IMR-90 (cell line): ENCODE measurements at regions not wholly inside any gene's neighbourhood (a gene's known extent, or its start where the extent isn't known, plus 50 kb on each side); places are given as distances from the start of the nearest gene placed in this dataset.

ENCODE experiments used
- ATAC-seq: fragments of 200-7000 bp; cut with Tn5 transposase; 2 replicates; pipeline ENCODE4 v1.9.1; 2020; ENCODE audit warnings: low read depth, mild to moderate bottlenecking, moderate library complexity
- BruUV-seq: library from RNA; stranded (reverse); fragments of 400-500 nt; replicated peaks from 2 replicates; lab custom pipeline; 2021; lab: Mats Ljungman, UMichigan
- CTCF ChIA-PET: fragments of 300-600 bp; formaldehyde crosslinking; extraction: SDS; loops from one replicate; lab custom pipeline; 2021; ENCODE audit warnings: antibody characterized with exemption; lab: Yijun Ruan, JAX
- POLR2A ChIA-PET: fragments of 300-600 bp; sonication (Branson Sonifier 250); formaldehyde crosslinking; loops from one replicate; lab custom pipeline; 2022; ENCODE audit warnings: antibody characterized with exemption; ENCODE audit not compliant: unreplicated experiment; lab: Charles Lee
- DNase-seq: peaks from one replicate; pipeline ENCODE4 v3.0.0; 2013
- H2AFZ ChIP-seq: replicated peaks from 2 replicates; pipeline ENCODE3; 2013; ENCODE audit warnings: low read length, mild to moderate bottlenecking; ENCODE audit not compliant: poor library complexity
- H2AK5ac ChIP-seq: 2 replicates; pipeline ENCODE4 v1.6.1; 2013; ENCODE audit warnings: low read depth, low read length, inconsistent platforms
- H2AK9ac ChIP-seq: replicated peaks from 2 replicates; pipeline ENCODE3; 2013; ENCODE audit warnings: mild to moderate bottlenecking, low read depth, low read length, moderate library complexity; ENCODE audit not compliant: poor library complexity
- H2BK120ac ChIP-seq: 2 replicates; pipeline ENCODE4 v1.6.1; 2013; ENCODE audit warnings: low read depth, low read length, inconsistent platforms
- H2BK15ac ChIP-seq: 3 replicates; pipeline ENCODE4 v1.6.1; 2013; ENCODE audit warnings: low read depth, low read length, inconsistent platforms
- H2BK20ac ChIP-seq: 2 replicates; pipeline ENCODE4 v1.6.1; 2013; ENCODE audit warnings: low read depth, mild to moderate bottlenecking, inconsistent platforms, low read length, moderate library complexity
- H2BK5ac ChIP-seq: 2 replicates; pipeline ENCODE4 v1.6.1; 2013; ENCODE audit warnings: mild to moderate bottlenecking, low read depth, low read length, inconsistent platforms; ENCODE audit not compliant: poor library complexity, severe bottlenecking
- H3K14ac ChIP-seq: replicated peaks from 2 replicates; pipeline ENCODE4 v1.6.1; 2013; ENCODE audit warnings: low read depth, low read length, inconsistent platforms
- H3K18ac ChIP-seq: 2 replicates; pipeline ENCODE4 v1.6.1; 2013; ENCODE audit warnings: low read depth, low read length, control low read depth
- H3K23ac ChIP-seq: 2 replicates; pipeline ENCODE4 v1.6.1; 2013; ENCODE audit warnings: low read depth, low read length, inconsistent platforms
- H3K27ac ChIP-seq: 2 replicates; pipeline ENCODE4 v1.5.1; 2013; ENCODE audit warnings: mild to moderate bottlenecking, control low read depth, low read length; ENCODE audit not compliant: insufficient read depth
- H3K27me3 ChIP-seq: 2 replicates; pipeline ENCODE4 v1.6.1; 2013; ENCODE audit warnings: low read length; ENCODE audit not compliant: control insufficient read depth, insufficient read depth
- H3K36me3 ChIP-seq: 2 replicates; pipeline ENCODE4 v1.6.1; 2013; ENCODE audit warnings: low read length, mixed read lengths; ENCODE audit not compliant: control insufficient read depth, insufficient read depth
- H3K4ac ChIP-seq: 2 replicates; pipeline ENCODE4 v1.6.1; 2013; ENCODE audit warnings: low read depth, low read length, inconsistent platforms
- H3K4me1 ChIP-seq: 2 replicates; pipeline ENCODE4 v1.6.1; 2013; ENCODE audit warnings: low read length, mixed read lengths; ENCODE audit not compliant: control insufficient read depth, insufficient read depth
- H3K4me2 ChIP-seq: 2 replicates; pipeline ENCODE4 v1.6.1; 2013; ENCODE audit warnings: low read depth, mild to moderate bottlenecking, control low read depth, low read length, moderate library complexity
- H3K4me3 ChIP-seq: 2 replicates; pipeline ENCODE4 v1.5.1; 2013; ENCODE audit warnings: low read depth, mild to moderate bottlenecking, control low read depth, low read length, moderate library complexity; ENCODE audit not compliant: insufficient read depth
- H3K56ac ChIP-seq: 2 replicates; pipeline ENCODE4 v1.6.1; 2013; ENCODE audit warnings: low read length, inconsistent platforms; ENCODE audit not compliant: insufficient read depth; ENCODE audit errors: extremely low read depth
- H3K79me1 ChIP-seq, 2 experiments: 2 replicates each; pipeline ENCODE4 v1.6.1; 2013; ENCODE audit warnings: low read length in 2 of 2, inconsistent platforms in 1 of 2, low read depth in 1 of 2
- H3K9ac ChIP-seq: 2 replicates; pipeline ENCODE4 v1.6.1; 2013; ENCODE audit warnings: low read depth, low read length, control low read depth
- H3K9me1 ChIP-seq: 2 replicates; pipeline ENCODE4 v1.6.1; 2013; ENCODE audit warnings: low read length, inconsistent platforms; ENCODE audit not compliant: insufficient read depth
- H3K9me3 ChIP-seq: 2 replicates; pipeline ENCODE4 v1.6.1; 2013; ENCODE audit warnings: low read length; ENCODE audit not compliant: control insufficient read depth, insufficient read depth
- H4K20me1 ChIP-seq: 2 replicates; pipeline ENCODE4 v1.6.1; 2013; ENCODE audit warnings: low read length, inconsistent platforms; ENCODE audit not compliant: insufficient read depth
- H4K5ac ChIP-seq: 2 replicates; pipeline ENCODE4 v1.6.1; 2013; ENCODE audit warnings: mild to moderate bottlenecking, low read depth, low read length, control low read depth
- H4K8ac ChIP-seq, 2 experiments: 2 replicates each; pipeline ENCODE4 v1.6.1; 2013; ENCODE audit warnings: low read depth in 2 of 2, low read length in 2 of 2, control low read depth in 1 of 2, inconsistent platforms in 1 of 2
- H4K91ac ChIP-seq: 2 replicates; pipeline ENCODE4 v1.6.1; 2013; ENCODE audit warnings: low read depth, low read length, inconsistent platforms; ENCODE audit not compliant: insufficient read depth
- BHLHE40 ChIP-seq: fragments of 150-350 bp; IDR thresholded peaks from 2 replicates; pipeline ENCODE4 v1.6.1; 2016; ENCODE audit warnings: mild to moderate bottlenecking, low read depth, low read length
- CEBPB ChIP-seq: IDR thresholded peaks from 2 replicates; pipeline ENCODE4 v1.6.1; 2012; ENCODE audit warnings: low read depth, low read length, improper control_type of control experiment
- CHD1 ChIP-seq: IDR thresholded peaks from 2 replicates; pipeline ENCODE4 v1.6.1; 2012; ENCODE audit warnings: low read depth, low read length, improper control_type of control experiment
- FOS ChIP-seq: fragments of 150-350 bp; IDR thresholded peaks from 2 replicates; pipeline ENCODE4 v1.6.1; 2016; ENCODE audit warnings: low read depth, low read length
- MAFK ChIP-seq: IDR thresholded peaks from 2 replicates; pipeline ENCODE4 v1.6.1; 2012; ENCODE audit warnings: low read depth, low read length, improper control_type of control experiment
- MAZ ChIP-seq: IDR thresholded peaks from 2 replicates; pipeline ENCODE4 v1.6.1; 2012; ENCODE audit warnings: low read depth, mild to moderate bottlenecking, low read length, improper control_type of control experiment, moderate library complexity, borderline replicate concordance
- MXI1 ChIP-seq: IDR thresholded peaks from 2 replicates; pipeline ENCODE4 v1.6.1; 2012; ENCODE audit warnings: low read depth, mild to moderate bottlenecking, low read length, moderate library complexity, borderline replicate concordance
- NFE2L2 ChIP-seq: fragments of 150-350 bp; IDR thresholded peaks from 2 replicates; pipeline ENCODE4 v1.6.1; 2016; ENCODE audit warnings: low read depth, mild to moderate bottlenecking, low read length
- POLR2A ChIP-seq: IDR thresholded peaks from 2 replicates; pipeline ENCODE4 v1.6.1; 2012; ENCODE audit warnings: mild to moderate bottlenecking, low read depth, low read length
- RAD21 ChIP-seq: IDR thresholded peaks from 2 replicates; pipeline ENCODE4 v1.6.1; 2012; ENCODE audit warnings: low read length, improper control_type of control experiment
- RCOR1 ChIP-seq: IDR thresholded peaks from 2 replicates; pipeline ENCODE4 v1.6.1; 2012; ENCODE audit warnings: mild to moderate bottlenecking, low read length, improper control_type of control experiment; ENCODE audit not compliant: insufficient replicate concordance
- RFX5 ChIP-seq: IDR thresholded peaks from 2 replicates; pipeline ENCODE4 v1.8.0; 2012; ENCODE audit warnings: low read depth, mild to moderate bottlenecking, low read length, moderate library complexity
- SMC3 ChIP-seq: fragments of 150-350 bp; IDR thresholded peaks from 2 replicates; pipeline ENCODE4 v1.6.1; 2016; ENCODE audit warnings: low read depth, mild to moderate bottlenecking, antibody characterized with exemption, low read length, moderate library complexity
- WGBS, 2 experiments: methylation state at CpG; one replicate each; pipeline versions ENCODE4 v1.1.5 to v1.1.7; 2013; ENCODE audit warnings: missing lambda C conversion rate in 2 of 2; ENCODE audit not compliant: insufficient read length in 1 of 2; ENCODE audit errors: extremely low coverage in 2 of 2; 5-methylcytosine and 5-hydroxymethylcytosine counted together
- dilution Hi-C: fragments of 300-500 bp; cut with HindIII; formaldehyde crosslinking; loops from one replicate; pipeline ENCODE4 v1.14.3; 2018; ENCODE audit warnings: low sequenced_read_pairs; ENCODE audit not compliant: unreplicated experiment
- in situ Hi-C: fragments of 300-500 bp; cut with MboI; formaldehyde crosslinking; loops from 3 replicates; pipeline ENCODE4 v1.14.3; 2019; ENCODE audit warnings: low sequenced_read_pairs, inconsistent platforms, mixed read lengths
- intact Hi-C: fragments of 100-400 bp; cut with micrococcal nuclease; formaldehyde crosslinking; loops from 2 replicates; pipeline ENCODE4 v1.10.0; 2022
- TF ChIP-seq, protein P1 (sequence below): conservative IDR thresholded peaks from 2 replicates; pipeline ENCODE4 v1.5.1; 2012; ENCODE audit warnings: mild to moderate bottlenecking, low read depth, low read length, improper control_type of control experiment
- TF ChIP-seq, protein P2 (sequence below): fragments of 150-350 bp; IDR thresholded peaks from 2 replicates; pipeline ENCODE4 v1.6.1; 2017; ENCODE audit warnings: mild to moderate bottlenecking, antibody characterized with exemption, low read length, low read depth
- TF ChIP-seq, protein P3 (sequence below): fragments of 150-350 bp; IDR thresholded peaks from 2 replicates; pipeline ENCODE4 v1.6.1; 2016; ENCODE audit warnings: low read depth, mild to moderate bottlenecking, low read length, moderate library complexity, borderline replicate concordance

- Histone ChIP-seq H3K9ac (no peak overlapping the region), H3K27me3 (no peaks in the 10 kb centered on the region), H2BK15ac (no peak overlapping the region), H3K23ac (no peak overlapping the region), H2AK5ac (no peak overlapping the region), H3K4me2 (no peak overlapping the region), H3K27ac (no peak overlapping the region), H3K56ac (no peak overlapping the region), H4K20me1 (no peaks in the 10 kb centered on the region), H2BK120ac (no peak overlapping the region), H3K4me3 (no peak overlapping the region), H3K36me3 (no peaks in the 10 kb centered on the region), H4K8ac (no peak overlapping the region), H4K5ac (no peak overlapping the region), H4K91ac (no peak overlapping the region), H2AK9ac (no peak overlapping the region), H3K14ac (no peak overlapping the region), H2BK20ac (no peak overlapping the region), H3K9me1 (no peaks in the 10 kb centered on the region), H3K9me3 (no peaks in the 10 kb centered on the region), H2AFZ (no peak overlapping the region), H3K79me1 (no peaks in the 10 kb centered on the region), H3K4me1 (no peaks in the 10 kb centered on the region), H3K4ac (no peak overlapping the region), H3K18ac (no peak overlapping the region), H2BK5ac (no peak overlapping the region)
- dilution Hi-C loops (no loop called here), intact Hi-C loops (no loop called here), in situ Hi-C loops (no loop called here)
- no peak for TF ChIP-seq RCOR1
- TF ChIP-seq MXI1 = no peak
- no peak for TF ChIP-seq RFX5
- TF ChIP-seq, protein P1, sequence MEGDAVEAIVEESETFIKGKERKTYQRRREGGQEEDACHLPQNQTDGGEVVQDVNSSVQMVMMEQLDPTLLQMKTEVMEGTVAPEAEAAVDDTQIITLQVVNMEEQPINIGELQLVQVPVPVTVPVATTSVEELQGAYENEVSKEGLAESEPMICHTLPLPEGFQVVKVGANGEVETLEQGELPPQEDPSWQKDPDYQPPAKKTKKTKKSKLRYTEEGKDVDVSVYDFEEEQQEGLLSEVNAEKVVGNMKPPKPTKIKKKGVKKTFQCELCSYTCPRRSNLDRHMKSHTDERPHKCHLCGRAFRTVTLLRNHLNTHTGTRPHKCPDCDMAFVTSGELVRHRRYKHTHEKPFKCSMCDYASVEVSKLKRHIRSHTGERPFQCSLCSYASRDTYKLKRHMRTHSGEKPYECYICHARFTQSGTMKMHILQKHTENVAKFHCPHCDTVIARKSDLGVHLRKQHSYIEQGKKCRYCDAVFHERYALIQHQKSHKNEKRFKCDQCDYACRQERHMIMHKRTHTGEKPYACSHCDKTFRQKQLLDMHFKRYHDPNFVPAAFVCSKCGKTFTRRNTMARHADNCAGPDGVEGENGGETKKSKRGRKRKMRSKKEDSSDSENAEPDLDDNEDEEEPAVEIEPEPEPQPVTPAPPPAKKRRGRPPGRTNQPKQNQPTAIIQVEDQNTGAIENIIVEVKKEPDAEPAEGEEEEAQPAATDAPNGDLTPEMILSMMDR = no peak
- TF ChIP-seq RAD21 = no peak
- no peak for TF ChIP-seq POLR2A
- no peak for TF ChIP-seq SMC3
- no peak for TF ChIP-seq MAFK
- no peak for TF ChIP-seq CEBPB
- TF ChIP-seq MAZ = no peak
- TF ChIP-seq CHD1 = no peak
- TF ChIP-seq BHLHE40 = no peak
- TF ChIP-seq, protein P2, sequence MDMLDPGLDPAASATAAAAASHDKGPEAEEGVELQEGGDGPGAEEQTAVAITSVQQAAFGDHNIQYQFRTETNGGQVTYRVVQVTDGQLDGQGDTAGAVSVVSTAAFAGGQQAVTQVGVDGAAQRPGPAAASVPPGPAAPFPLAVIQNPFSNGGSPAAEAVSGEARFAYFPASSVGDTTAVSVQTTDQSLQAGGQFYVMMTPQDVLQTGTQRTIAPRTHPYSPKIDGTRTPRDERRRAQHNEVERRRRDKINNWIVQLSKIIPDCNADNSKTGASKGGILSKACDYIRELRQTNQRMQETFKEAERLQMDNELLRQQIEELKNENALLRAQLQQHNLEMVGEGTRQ = no peak
- TF ChIP-seq NFE2L2 = no peak
- no peak for TF ChIP-seq FOS
- TF ChIP-seq, protein P3, sequence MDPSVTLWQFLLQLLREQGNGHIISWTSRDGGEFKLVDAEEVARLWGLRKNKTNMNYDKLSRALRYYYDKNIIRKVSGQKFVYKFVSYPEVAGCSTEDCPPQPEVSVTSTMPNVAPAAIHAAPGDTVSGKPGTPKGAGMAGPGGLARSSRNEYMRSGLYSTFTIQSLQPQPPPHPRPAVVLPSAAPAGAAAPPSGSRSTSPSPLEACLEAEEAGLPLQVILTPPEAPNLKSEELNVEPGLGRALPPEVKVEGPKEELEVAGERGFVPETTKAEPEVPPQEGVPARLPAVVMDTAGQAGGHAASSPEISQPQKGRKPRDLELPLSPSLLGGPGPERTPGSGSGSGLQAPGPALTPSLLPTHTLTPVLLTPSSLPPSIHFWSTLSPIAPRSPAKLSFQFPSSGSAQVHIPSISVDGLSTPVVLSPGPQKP = no peak
- DNase-seq (no peak), ATAC-seq (no peak)
- 51% methylated on average over 4 of the region's 9 CpGs; no CpG with 5 or more reads in 1 of the 2 experiments for WGBS, 2 experiments
- BruUV-seq = no TSS peak
- ChIA-PET CTCF (no interaction called here), POLR2A (no interaction called here)
Measured at GRCh38 chr1:38326856-38327255, 280.3 kb upstream of the POU3F1 start.
